ENCODE measurements at regions not wholly inside any gene's neighbourhood (a gene's known extent, or its start where the extent isn't known, plus 50 kb on each side); places are given as distances from the start of the nearest gene placed in this dataset.

GRCh38 chr6:82569022-82569421 lies 205.4 kb downstream of the TPBG start:
- Histone ChIP-seq H3K9ac (ENCODE audit: low read length in 5 of 5) (no peak overlapping the region), H3K4me1 (ENCODE audit: control insufficient read depth in 5 of 5, insufficient read depth in 5 of 5, low read length in 5 of 5) (no peaks in the 10 kb centered on the region), H3K27ac (ENCODE audit: low read depth, low read length) (no peak overlapping the region), H3K27me3 (ENCODE audit: control insufficient read depth in 5 of 5, insufficient read depth in 4 of 5, low read length in 5 of 5) (peaks cover 0 to 4% (median 0%) of the 10 kb centered on the region in 5 donors), H3K36me3 (ENCODE audit: control insufficient read depth in 5 of 5, insufficient read depth in 5 of 5, low read length in 5 of 5) (no peaks in the 10 kb centered on the region), H3K9me3 (ENCODE audit: control insufficient read depth in 5 of 5, low read length in 5 of 5) (no peaks in the 10 kb centered on the region), H3K4me3 (ENCODE audit: low read depth in 1 of 5, low read length in 5 of 5) (no peak overlapping the region)

DNA sequence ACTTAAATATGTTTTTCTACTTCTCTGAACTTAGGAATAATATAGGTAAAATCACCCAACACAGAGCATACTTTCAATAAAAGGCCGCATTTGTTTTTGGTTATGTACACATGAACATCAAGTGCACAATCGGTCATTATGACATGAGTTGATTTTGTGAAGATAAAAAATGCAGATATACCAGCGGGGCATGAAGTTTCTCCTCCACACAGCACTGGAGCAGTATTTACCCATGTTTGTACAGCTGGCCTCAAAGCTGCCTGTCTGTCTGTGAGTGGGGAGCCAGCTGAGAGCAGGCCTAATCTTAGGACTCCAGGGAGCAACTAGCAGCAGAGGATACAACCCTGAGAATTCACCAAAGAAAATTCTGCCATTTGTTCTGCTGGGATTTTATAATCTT lies 206.5 kb downstream of the TPBG start:
- Histone ChIP-seq H3K9ac (ENCODE audit: low read length in 5 of 5) (no peak overlapping the region), H3K9me3 (ENCODE audit: control insufficient read depth in 5 of 5, low read length in 5 of 5) (no peaks in the 10 kb centered on the region), H3K27ac (ENCODE audit: low read depth, low read length) (no peak overlapping the region), H3K36me3 (ENCODE audit: control insufficient read depth in 5 of 5, insufficient read depth in 5 of 5, low read length in 5 of 5) (no peaks in the 10 kb centered on the region), H3K4me1 (ENCODE audit: control insufficient read depth in 5 of 5, insufficient read depth in 5 of 5, low read length in 5 of 5) (no peaks in the 10 kb centered on the region), H3K4me3 (ENCODE audit: low read depth in 1 of 5, low read length in 5 of 5) (no peak overlapping the region), H3K27me3 (ENCODE audit: control insufficient read depth in 5 of 5, insufficient read depth in 4 of 5, low read length in 5 of 5) (peaks cover 0 to 4% (median 0%) of the 10 kb centered on the region in 5 donors)

GRCh38 chr6:82571455-82571854 lies 207.8 kb downstream of the TPBG start:
- Histone ChIP-seq H3K27me3 (ENCODE audit: control insufficient read depth in 5 of 5, insufficient read depth in 4 of 5, low read length in 5 of 5) (peaks cover 0 to 4% (median 0%) of the 10 kb centered on the region in 5 donors), H3K36me3 (ENCODE audit: control insufficient read depth in 5 of 5, insufficient read depth in 5 of 5, low read length in 5 of 5) (no peaks in the 10 kb centered on the region), H3K27ac (ENCODE audit: low read depth, low read length) (no peak overlapping the region), H3K9me3 (ENCODE audit: control insufficient read depth in 5 of 5, low read length in 5 of 5) (peaks cover 0 to 11% (median 9%) of the 10 kb centered on the region in 5 donors), H3K9ac (ENCODE audit: low read length in 5 of 5) (no peak overlapping the region), H3K4me3 (ENCODE audit: low read depth in 1 of 5, low read length in 5 of 5) (no peak overlapping the region), H3K4me1 (ENCODE audit: control insufficient read depth in 5 of 5, insufficient read depth in 5 of 5, low read length in 5 of 5) (no peaks in the 10 kb centered on the region)

GRCh38 chr6:82573254-82573972 lies 209.8 kb downstream of the TPBG start:
- Histone ChIP-seq H3K27ac (ENCODE audit: low read depth, low read length) (no peak overlapping the region), H3K4me3 (ENCODE audit: low read depth in 1 of 5, low read length in 5 of 5) (no peak overlapping the region), H3K4me1 (ENCODE audit: control insufficient read depth in 5 of 5, insufficient read depth in 5 of 5, low read length in 5 of 5) (no peaks in the 10 kb centered on the region), H3K36me3 (ENCODE audit: control insufficient read depth in 5 of 5, insufficient read depth in 5 of 5, low read length in 5 of 5) (no peaks in the 10 kb centered on the region), H3K9ac (ENCODE audit: low read length in 5 of 5) (no peak overlapping the region), H3K9me3 (ENCODE audit: control insufficient read depth in 5 of 5, low read length in 5 of 5) (peaks cover 0 to 19% (median 14%) of the 10 kb centered on the region in 5 donors), H3K27me3 (ENCODE audit: control insufficient read depth in 5 of 5, insufficient read depth in 4 of 5, low read length in 5 of 5) (peaks cover 0 to under 1% (median 0%) of the 10 kb centered on the region in 5 donors)

GRCh38 chr6:82576284-82576683 lies 212.7 kb downstream of the TPBG start:
- H3K4me3 ChIP-seq (ENCODE audit: low read depth in 1 of 5, low read length in 5 of 5): no peak overlapping the region
- peaks cover 0 to 19% (median 14%) of the 10 kb centered on the region in 5 donors for H3K9me3 ChIP-seq (ENCODE audit: control insufficient read depth in 5 of 5, low read length in 5 of 5)
- H3K27me3 ChIP-seq (ENCODE audit: control insufficient read depth in 5 of 5, insufficient read depth in 4 of 5, low read length in 5 of 5): no peaks in the 10 kb centered on the region
- no peak overlapping the region for H3K27ac ChIP-seq (ENCODE audit: low read depth, low read length)
- no peaks in the 10 kb centered on the region for H3K36me3 ChIP-seq (ENCODE audit: control insufficient read depth in 5 of 5, insufficient read depth in 5 of 5, low read length in 5 of 5)
- no peak overlapping the region for H3K9ac ChIP-seq (ENCODE audit: low read length in 5 of 5)
- no peaks in the 10 kb centered on the region for H3K4me1 ChIP-seq (ENCODE audit: control insufficient read depth in 5 of 5, insufficient read depth in 5 of 5, low read length in 5 of 5)

DNA sequence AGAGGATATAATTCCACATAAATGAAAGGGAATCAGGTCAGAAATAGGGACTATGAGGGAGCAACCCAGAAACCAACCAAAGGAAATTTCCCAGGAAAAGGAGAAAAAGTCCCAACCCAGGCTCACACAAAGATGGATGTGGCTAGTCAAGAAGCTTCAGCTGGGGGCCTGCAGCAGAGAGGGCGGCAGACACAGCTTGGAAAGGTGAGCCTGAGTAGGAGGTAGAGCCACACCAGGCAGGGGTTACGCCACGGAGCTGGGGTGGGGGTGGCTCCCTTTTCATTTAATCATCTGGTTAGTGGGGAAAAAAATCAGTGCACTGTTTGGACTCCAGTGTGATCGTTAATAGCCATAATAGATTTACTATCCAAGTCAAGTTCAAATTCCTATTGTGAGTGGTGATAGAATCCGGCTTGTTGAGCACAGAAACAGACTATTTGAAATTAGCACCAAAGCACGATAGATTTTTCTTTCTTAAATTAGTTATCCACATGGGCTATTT lies 220.6 kb downstream of the TPBG start:
- Histone ChIP-seq H3K9ac (ENCODE audit: low read length in 5 of 5) (no peak overlapping the region), H3K9me3 (ENCODE audit: control insufficient read depth in 5 of 5, low read length in 5 of 5) (no peaks in the 10 kb centered on the region), H3K36me3 (ENCODE audit: control insufficient read depth in 5 of 5, insufficient read depth in 5 of 5, low read length in 5 of 5) (no peaks in the 10 kb centered on the region), H3K4me3 (ENCODE audit: low read depth in 1 of 5, low read length in 5 of 5) (no peak overlapping the region), H3K27ac (ENCODE audit: low read depth, low read length) (no peak overlapping the region), H3K27me3 (ENCODE audit: control insufficient read depth in 5 of 5, insufficient read depth in 4 of 5, low read length in 5 of 5) (no peaks in the 10 kb centered on the region), H3K4me1 (ENCODE audit: control insufficient read depth in 5 of 5, insufficient read depth in 5 of 5, low read length in 5 of 5) (no peaks in the 10 kb centered on the region)

- Histone ChIP-seq H3K9me3 (ENCODE audit: control insufficient read depth in 5 of 5, low read length in 5 of 5) (no peaks in the 10 kb centered on the region), H3K4me1 (ENCODE audit: control insufficient read depth in 5 of 5, insufficient read depth in 5 of 5, low read length in 5 of 5) (no peaks in the 10 kb centered on the region), H3K9ac (ENCODE audit: low read length in 5 of 5) (no peak overlapping the region), H3K36me3 (ENCODE audit: control insufficient read depth in 5 of 5, insufficient read depth in 5 of 5, low read length in 5 of 5) (no peaks in the 10 kb centered on the region), H3K4me3 (ENCODE audit: low read depth in 1 of 5, low read length in 5 of 5) (no peak overlapping the region), H3K27ac (ENCODE audit: low read depth, low read length) (no peak overlapping the region), H3K27me3 (ENCODE audit: control insufficient read depth in 5 of 5, insufficient read depth in 4 of 5, low read length in 5 of 5) (no peaks in the 10 kb centered on the region)
Observed at GRCh38 chr6:82584856-82585255, 221.2 kb downstream of the TPBG start.

DNA sequence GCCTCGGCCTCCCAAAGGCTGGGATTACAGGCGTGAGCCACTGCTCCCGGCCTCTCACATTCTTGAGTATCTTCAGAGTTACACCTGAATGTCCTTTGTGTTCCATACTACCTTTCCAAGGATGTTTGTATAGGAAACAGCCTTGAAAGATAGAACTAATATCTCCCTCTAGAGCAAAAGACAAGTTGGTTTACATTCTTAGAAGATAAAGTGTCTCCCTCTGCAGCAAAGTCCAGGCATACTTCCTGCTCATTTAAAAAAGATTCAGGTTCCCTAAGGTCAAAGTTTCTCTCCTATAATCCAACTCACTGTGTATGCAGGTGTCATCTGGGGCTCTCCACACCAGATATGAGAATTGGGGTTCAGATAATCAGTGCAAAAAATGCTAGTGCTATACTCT lies 224.4 kb downstream of the TPBG start:
- no peaks in the 10 kb centered on the region for H3K9me3 ChIP-seq (ENCODE audit: control insufficient read depth in 5 of 5, low read length in 5 of 5)
- no peaks in the 10 kb centered on the region for H3K36me3 ChIP-seq (ENCODE audit: control insufficient read depth in 5 of 5, insufficient read depth in 5 of 5, low read length in 5 of 5)
- no peak overlapping the region for H3K9ac ChIP-seq (ENCODE audit: low read length in 5 of 5)
- H3K4me1 ChIP-seq (ENCODE audit: control insufficient read depth in 5 of 5, insufficient read depth in 5 of 5, low read length in 5 of 5): no peaks in the 10 kb centered on the region
- no peaks in the 10 kb centered on the region for H3K27me3 ChIP-seq (ENCODE audit: control insufficient read depth in 5 of 5, insufficient read depth in 4 of 5, low read length in 5 of 5)
- no peak overlapping the region for H3K4me3 ChIP-seq (ENCODE audit: low read depth in 1 of 5, low read length in 5 of 5)
- no peak overlapping the region for H3K27ac ChIP-seq (ENCODE audit: low read depth, low read length)

DNA sequence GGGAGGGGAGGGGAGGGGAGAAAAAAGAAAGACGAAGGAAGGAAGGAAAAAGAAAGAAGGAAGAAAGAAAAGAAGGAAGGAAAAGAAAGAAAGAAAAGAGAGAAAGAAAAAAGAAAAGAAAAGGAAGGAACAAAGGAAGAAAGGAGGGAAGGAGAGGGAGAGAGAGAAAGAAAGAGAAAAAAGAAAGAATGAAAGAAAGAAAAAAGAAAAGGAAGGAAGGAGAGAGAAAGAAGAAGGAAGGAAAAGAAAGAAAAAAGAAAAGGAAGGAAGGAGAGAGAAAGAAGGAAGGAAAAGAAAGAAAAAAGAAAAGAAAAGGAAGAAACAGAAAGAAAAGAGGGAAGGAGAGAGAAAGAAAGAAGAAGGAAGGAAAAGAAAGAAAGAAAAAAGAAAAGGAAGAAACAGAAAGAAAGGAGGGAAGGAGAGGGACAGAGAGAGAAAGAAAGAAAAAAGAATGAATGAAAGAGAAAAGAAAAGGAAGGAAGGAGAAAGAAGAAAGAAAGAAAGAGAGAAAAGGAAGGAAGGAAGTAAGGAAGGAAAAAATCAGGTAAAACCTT lies 225.3 kb downstream of the TPBG start:
- Histone ChIP-seq H3K4me3 (ENCODE audit: low read depth in 1 of 5, low read length in 5 of 5) (no peak overlapping the region), H3K4me1 (ENCODE audit: control insufficient read depth in 5 of 5, insufficient read depth in 5 of 5, low read length in 5 of 5) (no peaks in the 10 kb centered on the region), H3K9ac (ENCODE audit: low read length in 5 of 5) (no peak overlapping the region), H3K9me3 (ENCODE audit: control insufficient read depth in 5 of 5, low read length in 5 of 5) (no peaks in the 10 kb centered on the region), H3K27me3 (ENCODE audit: control insufficient read depth in 5 of 5, insufficient read depth in 4 of 5, low read length in 5 of 5) (no peaks in the 10 kb centered on the region), H3K27ac (ENCODE audit: low read depth, low read length) (no peak overlapping the region), H3K36me3 (ENCODE audit: control insufficient read depth in 5 of 5, insufficient read depth in 5 of 5, low read length in 5 of 5) (no peaks in the 10 kb centered on the region)

DNA sequence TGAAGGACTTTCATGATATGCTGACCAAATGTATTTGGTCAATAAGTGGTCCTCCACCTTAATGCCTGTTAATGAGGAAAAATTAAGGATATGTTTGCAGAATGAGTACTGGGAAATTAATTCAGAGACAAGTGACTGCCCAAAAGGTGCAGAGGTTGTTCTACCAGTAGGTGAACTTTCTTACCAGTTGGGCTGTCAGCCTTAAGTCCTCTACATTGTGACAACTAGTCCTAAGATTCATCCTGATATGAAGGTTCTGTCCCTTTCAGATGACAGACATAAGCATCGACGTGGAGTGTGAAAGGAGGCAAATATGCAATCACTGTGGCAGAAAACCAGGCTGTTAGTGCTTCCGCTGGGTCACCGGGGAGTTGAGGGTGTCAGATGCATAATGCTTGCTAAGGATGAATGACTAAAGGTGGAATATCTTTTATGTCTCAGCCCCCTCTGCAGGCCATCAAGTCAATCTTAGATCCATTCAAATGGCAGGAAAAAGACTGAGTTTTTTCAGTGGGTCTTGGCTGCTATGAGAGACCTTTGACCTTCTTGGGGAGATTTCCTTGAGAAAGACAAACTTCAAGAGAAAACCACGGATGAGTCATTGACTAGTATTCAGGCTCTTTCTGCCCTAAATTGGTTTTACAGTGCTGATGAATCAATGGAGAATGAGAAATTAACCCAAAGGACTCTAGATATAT lies 226.0 kb downstream of the TPBG start:
- Histone ChIP-seq H3K4me3 (ENCODE audit: low read depth in 1 of 5, low read length in 5 of 5) (no peak overlapping the region), H3K4me1 (ENCODE audit: control insufficient read depth in 5 of 5, insufficient read depth in 5 of 5, low read length in 5 of 5) (no peaks in the 10 kb centered on the region), H3K27me3 (ENCODE audit: control insufficient read depth in 5 of 5, insufficient read depth in 4 of 5, low read length in 5 of 5) (no peaks in the 10 kb centered on the region), H3K27ac (ENCODE audit: low read depth, low read length) (no peak overlapping the region), H3K9me3 (ENCODE audit: control insufficient read depth in 5 of 5, low read length in 5 of 5) (no peaks in the 10 kb centered on the region), H3K36me3 (ENCODE audit: control insufficient read depth in 5 of 5, insufficient read depth in 5 of 5, low read length in 5 of 5) (no peaks in the 10 kb centered on the region), H3K9ac (ENCODE audit: low read length in 5 of 5) (no peak overlapping the region)

Data from subcutaneous abdominal adipose tissue (tissue), 5 donors.